H1 (cell line): ENCODE measurements at regions not wholly inside any gene's neighbourhood (a gene's known extent, or its start where the extent isn't known, plus 50 kb on each side); places are given as distances from the start of the nearest gene placed in this dataset.

Source experiments
- BCL11A ChIP-seq, 2 experiments: IDR thresholded peaks; one replicate each; pipeline ENCODE4 v1.6.1; 2011; ENCODE audit warnings: low read depth in 2 of 2, low read length in 2 of 2, mild to moderate bottlenecking in 2 of 2
- CHD2 ChIP-seq: IDR thresholded peaks from 2 replicates; pipeline ENCODE4 v1.6.1; 2012; ENCODE audit warnings: low read length, improper control_type of control experiment
- EP300 ChIP-seq, 2 experiments: IDR thresholded peaks; 1 replicate in 1 of 2; 2 replicates in 1 of 2; pipeline ENCODE4 v1.6.1; 2011 to 2012; ENCODE audit warnings: low read depth in 2 of 2, low read length in 2 of 2, mild to moderate bottlenecking in 2 of 2, borderline replicate concordance in 1 of 2, inconsistent platforms in 1 of 2, moderate library complexity in 1 of 2
- FOSL1 ChIP-seq: IDR thresholded peaks from 2 replicates; pipeline ENCODE4 v1.6.1; 2011; ENCODE audit warnings: mild to moderate bottlenecking, low read depth, low read length, moderate library complexity; ENCODE audit not compliant: insufficient read depth
- GABPA ChIP-seq: IDR thresholded peaks from 2 replicates; pipeline ENCODE4 v1.6.1; 2011; ENCODE audit warnings: mild to moderate bottlenecking, low read length, moderate library complexity, borderline replicate concordance; ENCODE audit not compliant: insufficient read depth
- POLR2A ChIP-seq, 2 experiments: IDR thresholded peaks; 1 replicate in 1 of 2; 2 replicates in 1 of 2; pipeline ENCODE4 v1.6.1; 2011; ENCODE audit warnings: low read depth in 2 of 2, low read length in 2 of 2, mild to moderate bottlenecking in 2 of 2; ENCODE audit errors: control extremely low read depth in 1 of 2
- POLR2AphosphoS5 ChIP-seq: IDR thresholded peaks from 2 replicates; pipeline ENCODE4 v1.6.1; 2011; ENCODE audit warnings: low read depth, low read length
- RBBP5 ChIP-seq: IDR thresholded peaks from 2 replicates; pipeline ENCODE4 v1.7.1; 2012; ENCODE audit warnings: low read depth, mild to moderate bottlenecking, inconsistent platforms, low read length, moderate library complexity, borderline replicate concordance
- TF ChIP-seq, protein P1 (sequence below), 3 experiments: IDR thresholded peaks; 1 replicate in 2 of 3; 2 replicates in 1 of 3; pipeline versions ENCODE4 v1.5.1 to v1.6.1; 2011; ENCODE audit warnings: low read length in 3 of 3, mild to moderate bottlenecking in 3 of 3, inconsistent platforms in 2 of 3, low read depth in 1 of 3, moderate library complexity in 1 of 3; ENCODE audit not compliant: insufficient read depth in 1 of 3; ENCODE audit errors: control extremely low read depth in 1 of 3
- TF ChIP-seq, protein P2 (sequence below): IDR thresholded peaks from 2 replicates; pipeline ENCODE4 v1.6.1; 2011; ENCODE audit warnings: low read depth, mild to moderate bottlenecking, low read length; ENCODE audit not compliant: insufficient read depth

DNA sequence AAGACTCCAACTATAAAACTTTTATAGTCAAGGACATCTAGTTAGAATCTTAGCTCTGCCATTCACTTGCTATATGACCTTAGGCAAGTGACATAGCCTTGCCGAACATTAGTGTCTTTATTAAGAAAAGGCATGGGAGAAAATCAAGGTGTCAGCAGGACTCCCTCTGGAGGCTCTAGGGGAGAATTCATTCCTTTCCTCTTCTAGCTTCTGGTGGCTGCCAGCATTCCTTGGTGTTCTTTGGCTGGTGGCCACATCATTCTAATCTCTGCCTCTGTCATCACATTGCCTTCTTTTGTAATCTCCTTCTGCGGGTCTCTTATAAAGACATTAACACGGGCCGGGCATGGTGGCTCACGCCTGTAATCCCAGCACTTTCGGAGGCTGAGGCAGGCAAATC is 99.8 kb downstream of the PPP1R2C start:
- TF ChIP-seq CHD2, result no peak
- TF ChIP-seq BCL11A (IDR thresholded peaks at IDR 0.05; ENCODE audit: low read depth in 2 of 2, low read length in 2 of 2), result no peak
- no peak for TF ChIP-seq FOSL1
- no peak for TF ChIP-seq POLR2A (IDR thresholded peaks at IDR 0.05; ENCODE audit: control extremely low read depth in 1 of 2, low read depth in 2 of 2, low read length in 2 of 2)
- TF ChIP-seq, protein P1, sequence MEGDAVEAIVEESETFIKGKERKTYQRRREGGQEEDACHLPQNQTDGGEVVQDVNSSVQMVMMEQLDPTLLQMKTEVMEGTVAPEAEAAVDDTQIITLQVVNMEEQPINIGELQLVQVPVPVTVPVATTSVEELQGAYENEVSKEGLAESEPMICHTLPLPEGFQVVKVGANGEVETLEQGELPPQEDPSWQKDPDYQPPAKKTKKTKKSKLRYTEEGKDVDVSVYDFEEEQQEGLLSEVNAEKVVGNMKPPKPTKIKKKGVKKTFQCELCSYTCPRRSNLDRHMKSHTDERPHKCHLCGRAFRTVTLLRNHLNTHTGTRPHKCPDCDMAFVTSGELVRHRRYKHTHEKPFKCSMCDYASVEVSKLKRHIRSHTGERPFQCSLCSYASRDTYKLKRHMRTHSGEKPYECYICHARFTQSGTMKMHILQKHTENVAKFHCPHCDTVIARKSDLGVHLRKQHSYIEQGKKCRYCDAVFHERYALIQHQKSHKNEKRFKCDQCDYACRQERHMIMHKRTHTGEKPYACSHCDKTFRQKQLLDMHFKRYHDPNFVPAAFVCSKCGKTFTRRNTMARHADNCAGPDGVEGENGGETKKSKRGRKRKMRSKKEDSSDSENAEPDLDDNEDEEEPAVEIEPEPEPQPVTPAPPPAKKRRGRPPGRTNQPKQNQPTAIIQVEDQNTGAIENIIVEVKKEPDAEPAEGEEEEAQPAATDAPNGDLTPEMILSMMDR (IDR thresholded peaks at IDR 0.05; ENCODE audit: control extremely low read depth in 1 of 3, insufficient read depth in 1 of 3, low read depth in 1 of 3, low read length in 3 of 3), result no peak; a peak in 1 of 4 replicates
- no peak for TF ChIP-seq POLR2AphosphoS5
- TF ChIP-seq RBBP5, result no peak
- TF ChIP-seq, protein P2, sequence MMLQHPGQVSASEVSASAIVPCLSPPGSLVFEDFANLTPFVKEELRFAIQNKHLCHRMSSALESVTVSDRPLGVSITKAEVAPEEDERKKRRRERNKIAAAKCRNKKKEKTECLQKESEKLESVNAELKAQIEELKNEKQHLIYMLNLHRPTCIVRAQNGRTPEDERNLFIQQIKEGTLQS, result no peak
- TF ChIP-seq GABPA, result no peak
- no peak for TF ChIP-seq EP300 (IDR thresholded peaks at IDR 0.05; ENCODE audit: borderline replicate concordance in 1 of 2, low read depth in 2 of 2, low read length in 2 of 2)
